Upper lobe of left lung (tissue), 6 donors: ENCODE measurements at regions not wholly inside any gene's neighbourhood (a gene's known extent, or its start where the extent isn't known, plus 50 kb on each side); places are given as distances from the start of the nearest gene placed in this dataset.

Source experiments
- ATAC-seq, 2 donors: fragments of 200-7000 bp; cut with Tn5 transposase; one replicate each; pipeline ENCODE4 v1.9.1; 2022; ENCODE audit warnings: mild to moderate bottlenecking in 2 of 2, moderate library complexity in 2 of 2; ENCODE audit not compliant: low FRiP score in 2 of 2
- DNase-seq, 2 donors: peaks; one replicate each; pipeline ENCODE4 v3.0.0-alpha.2; 2019 to 2020
- H3K27ac ChIP-seq, 4 donors: fragments of 200-600 bp; sonication (generic); one replicate each; pipeline ENCODE4 v1.5.1; 2016 to 2019
- H3K27me3 ChIP-seq, 4 donors: fragments of 200-600 bp; sonication (generic); one replicate each; pipeline ENCODE4 v1.5.1; 2017 to 2019
- H3K36me3 ChIP-seq, 4 donors: fragments of 200-600 bp; sonication (generic); one replicate each; pipeline ENCODE4 v1.5.1; 2016 to 2019
- H3K4me1 ChIP-seq, 4 donors: fragments of 200-600 bp; sonication (generic); one replicate each; pipeline ENCODE4 v1.5.1; 2018 to 2019
- H3K4me3 ChIP-seq, 4 donors: fragments of 200-600 bp; sonication (generic); one replicate each; pipeline ENCODE4 v1.5.1; 2017 to 2019; ENCODE audit warnings: mild to moderate bottlenecking in 2 of 4, moderate library complexity in 1 of 4
- H3K9me3 ChIP-seq, 4 donors: fragments of 200-600 bp; sonication (generic); one replicate each; pipeline ENCODE4 v1.5.1; 2018 to 2019
- CTCF ChIP-seq, 6 experiments: fragments of 450-650 bp in 4 of 6; fragments of 200-600 bp in 2 of 6; sonication (generic) in 2 of 6; IDR thresholded peaks; one replicate each; pipeline ENCODE4 v1.5.1; 2016 to 2019; ENCODE audit warnings: antibody characterized with exemption in 6 of 6
- EP300 ChIP-seq, 4 donors: sonication (generic); formaldehyde crosslinking; IDR thresholded peaks; one replicate each; pipeline ENCODE4 v1.5.1; 2017; ENCODE audit warnings: antibody characterized with exemption in 4 of 4, control low read depth in 2 of 4
- POLR2A ChIP-seq, 4 donors: fragments of 450-650 bp; IDR thresholded peaks; one replicate each; pipeline ENCODE4 v1.5.1; 2016 to 2017; ENCODE audit warnings: antibody characterized with exemption in 4 of 4, mild to moderate bottlenecking in 2 of 4
- POLR2AphosphoS5 ChIP-seq, 2 donors: sonication (generic); formaldehyde crosslinking; IDR thresholded peaks; one replicate each; pipeline ENCODE4 v1.5.1; 2017; ENCODE audit warnings: antibody characterized with exemption in 2 of 2
- WGBS, 2 donors: methylation state at CpG; one replicate each; pipeline ENCODE4 v1.1.5; 2017 to 2018; 5-methylcytosine and 5-hydroxymethylcytosine counted together
- donor health status: DM: no; HTN: no; CAD: no; lungs with moderate emphysema.
- donor health status: DM: no; HTN: yes; CAD: no; lungs with severe emphysema.

DNA sequence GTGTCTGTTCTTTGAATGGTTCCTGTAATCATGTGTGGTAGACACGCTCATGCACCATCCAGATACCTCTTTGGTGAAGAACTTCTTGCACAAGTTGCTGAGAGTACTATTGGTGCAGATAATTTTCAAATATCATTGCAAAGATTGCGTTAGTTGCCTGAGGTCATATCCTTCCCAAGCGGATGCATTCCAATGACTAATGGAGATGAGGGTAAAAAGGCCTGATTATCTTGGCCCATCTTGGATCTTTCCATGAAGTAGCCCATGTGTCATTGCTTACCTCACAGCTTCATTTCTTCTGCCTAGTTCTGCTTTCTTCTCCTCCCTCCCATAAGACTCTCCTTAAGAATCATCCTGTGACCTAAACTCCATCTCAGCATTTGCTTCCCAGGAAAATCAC lies 384.9 kb upstream of the CNKSR2 start:
- DNase-seq (no peak), ATAC-seq (no peak)
- TF ChIP-seq POLR2A (IDR thresholded peaks at IDR 0.05) = no peak
- no peak for TF ChIP-seq POLR2AphosphoS5 (IDR thresholded peaks at IDR 0.05)
- TF ChIP-seq EP300 (IDR thresholded peaks at IDR 0.05) = no peak
- TF ChIP-seq CTCF (IDR thresholded peaks at IDR 0.05) = no peak
- H3K4me1 ChIP-seq = no peaks in the 10 kb centered on the region
- no peaks in the 10 kb centered on the region for H3K27me3 ChIP-seq
- WGBS, 2 donors = 86 to 88% methylated on average over 3 of the region's 3 CpGs
- H3K36me3 ChIP-seq = no peaks in the 10 kb centered on the region
- H3K27ac ChIP-seq = no peak overlapping the region
- no peaks in the 10 kb centered on the region for H3K9me3 ChIP-seq
- H3K4me3 ChIP-seq = no peak overlapping the region

- no peaks in the 10 kb centered on the region for H3K27me3 ChIP-seq
- H3K9me3 ChIP-seq = no peaks in the 10 kb centered on the region
- H3K36me3 ChIP-seq = no peaks in the 10 kb centered on the region
- no peak overlapping the region for H3K27ac ChIP-seq
- no peak for TF ChIP-seq POLR2A (IDR thresholded peaks at IDR 0.05)
- no peak for TF ChIP-seq EP300 (IDR thresholded peaks at IDR 0.05)
- TF ChIP-seq POLR2AphosphoS5 (IDR thresholded peaks at IDR 0.05) = no peak
- no peak for TF ChIP-seq CTCF (IDR thresholded peaks at IDR 0.05)
- DNase-seq = no peak
- H3K4me3 ChIP-seq = no peak overlapping the region
- no peak for ATAC-seq
- WGBS, 2 donors = 78 to 84% methylated on average over 2 of the region's 2 CpGs
- no peaks in the 10 kb centered on the region for H3K4me1 ChIP-seq
Observed at GRCh38 chrX:20988804-20989203, 385.4 kb upstream of the CNKSR2 start.

- Histone ChIP-seq H3K27ac (no peak overlapping the region), H3K9me3 (no peaks in the 10 kb centered on the region), H3K36me3 (no peaks in the 10 kb centered on the region), H3K4me3 (no peak overlapping the region), H3K27me3 (no peaks in the 10 kb centered on the region), H3K4me1 (no peaks in the 10 kb centered on the region)
- DNase-seq = no peak
- no peak for TF ChIP-seq CTCF (IDR thresholded peaks at IDR 0.05)
- no peak for ATAC-seq
- WGBS, 2 donors = 67 to 74% methylated on average over 3 of the region's 3 CpGs
Observed at GRCh38 chrX:20988118-20988517, 386.1 kb upstream of the CNKSR2 start.

DNA sequence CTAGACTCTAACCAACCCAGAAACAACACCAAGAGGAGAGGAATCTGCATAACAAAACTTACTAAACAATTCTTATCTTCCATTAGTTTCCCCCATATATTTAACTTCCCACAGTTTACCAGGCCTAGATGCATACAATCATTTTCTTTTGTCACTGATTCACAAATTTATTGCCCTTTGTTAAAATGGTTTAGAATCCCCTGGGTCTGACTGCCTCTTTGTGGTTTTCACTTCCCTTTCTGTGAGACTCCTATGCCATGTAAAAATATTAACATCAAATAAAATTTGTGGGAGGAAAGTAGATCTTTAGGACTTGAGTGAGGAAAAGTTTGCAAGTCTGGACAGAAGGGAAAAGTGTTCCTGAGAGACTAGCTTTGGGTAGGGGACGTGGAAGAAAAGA lies 393.8 kb upstream of the CNKSR2 start:
- no peaks in the 10 kb centered on the region for H3K27me3 ChIP-seq
- no peaks in the 10 kb centered on the region for H3K36me3 ChIP-seq
- WGBS, 2 donors = 50 to 65% methylated on average over 1 of the region's 1 CpG
- no peak for TF ChIP-seq POLR2A (IDR thresholded peaks at IDR 0.05)
- TF ChIP-seq EP300 (IDR thresholded peaks at IDR 0.05) = no peak
- TF ChIP-seq CTCF (IDR thresholded peaks at IDR 0.05) = no peak
- TF ChIP-seq POLR2AphosphoS5 (IDR thresholded peaks at IDR 0.05) = no peak
- H3K27ac ChIP-seq = no peak overlapping the region
- no peak overlapping the region for H3K4me3 ChIP-seq
- no peaks in the 10 kb centered on the region for H3K9me3 ChIP-seq
- no peaks in the 10 kb centered on the region for H3K4me1 ChIP-seq
- no peak for ATAC-seq
- no peak for DNase-seq

GRCh38 chrX:20974326-20974725 lies 399.9 kb upstream of the CNKSR2 start:
- DNase-seq = no peak
- 88 to 92% methylated on average over 2 of the region's 2 CpGs for WGBS, 2 donors
- no peaks in the 10 kb centered on the region for H3K4me1 ChIP-seq
- H3K4me3 ChIP-seq = no peak overlapping the region
- no peak overlapping the region for H3K27ac ChIP-seq
- no peaks in the 10 kb centered on the region for H3K9me3 ChIP-seq
- no peaks in the 10 kb centered on the region for H3K36me3 ChIP-seq
- no peaks in the 10 kb centered on the region for H3K27me3 ChIP-seq
- TF ChIP-seq EP300 (IDR thresholded peaks at IDR 0.05) (no peak), POLR2A (IDR thresholded peaks at IDR 0.05) (no peak), CTCF (IDR thresholded peaks at IDR 0.05) (no peak), POLR2AphosphoS5 (IDR thresholded peaks at IDR 0.05) (no peak)
- no peak for ATAC-seq
